ENCODE measurements at regions not wholly inside any gene's neighbourhood (a gene's known extent, or its start where the extent isn't known, plus 50 kb on each side); places are given as distances from the start of the nearest gene placed in this dataset.
"Not testable (repeated sequence)": the region's sequence is repeated elsewhere in the genome, so short reads cannot be mapped to it uniquely, and the experiment has no call there.

DNA sequence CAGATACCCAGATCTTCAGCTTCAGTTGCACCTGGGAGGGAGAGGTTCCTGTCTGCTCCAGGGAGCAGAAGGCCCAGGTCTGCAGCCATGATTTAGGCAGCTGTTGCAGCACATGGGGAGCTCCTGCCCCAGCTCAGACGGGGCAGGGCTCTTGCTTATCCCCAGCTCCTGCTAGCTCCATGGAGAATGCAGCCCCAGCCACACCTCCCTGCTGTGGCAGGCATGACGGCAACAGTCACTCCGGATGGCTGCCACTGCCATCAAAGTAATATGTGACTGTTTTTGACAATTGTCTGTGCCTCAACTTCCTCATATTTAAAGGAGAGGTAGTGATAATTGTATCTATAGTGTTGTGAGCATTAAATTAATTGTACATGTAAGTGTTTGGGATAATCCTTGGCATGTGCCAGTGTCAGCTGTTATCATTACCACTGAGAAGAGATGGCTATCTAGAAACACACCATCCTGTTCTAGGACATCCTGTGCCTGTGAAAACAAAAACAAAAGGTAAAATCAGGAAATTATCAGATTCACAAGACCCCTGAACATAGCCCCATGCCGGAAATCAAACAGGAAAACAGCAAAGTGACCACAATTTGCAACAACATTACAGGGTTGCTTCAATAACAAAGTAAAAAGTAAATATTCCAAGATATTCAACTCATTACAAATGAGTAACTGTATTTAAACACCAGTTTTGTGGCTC is 1048.8 kb upstream of the ACO1 start:
- no peak for DNase-seq

GRCh38 chr9:31336386-31336785 is 1048.1 kb upstream of the ACO1 start:
- no peak for DNase-seq

DNA sequence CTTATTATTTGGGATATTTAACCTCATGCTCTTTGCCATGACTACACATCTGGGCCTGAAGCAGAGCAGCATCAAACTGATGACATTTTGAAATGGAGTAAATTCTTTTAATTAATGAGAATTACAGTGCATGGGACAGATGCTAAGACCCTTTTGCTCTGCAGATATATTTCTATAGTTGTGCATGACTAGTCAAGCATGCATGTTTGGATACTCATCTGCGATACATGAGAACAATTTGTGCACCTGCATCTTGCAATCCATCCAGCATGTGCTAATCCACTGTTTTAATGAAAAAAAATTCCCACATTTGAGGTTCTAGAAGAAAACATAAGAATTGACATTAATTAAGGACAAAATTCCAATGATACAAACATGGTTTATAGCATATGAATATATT is 1047.6 kb upstream of the ACO1 start:
- no peak for DNase-seq

DNA sequence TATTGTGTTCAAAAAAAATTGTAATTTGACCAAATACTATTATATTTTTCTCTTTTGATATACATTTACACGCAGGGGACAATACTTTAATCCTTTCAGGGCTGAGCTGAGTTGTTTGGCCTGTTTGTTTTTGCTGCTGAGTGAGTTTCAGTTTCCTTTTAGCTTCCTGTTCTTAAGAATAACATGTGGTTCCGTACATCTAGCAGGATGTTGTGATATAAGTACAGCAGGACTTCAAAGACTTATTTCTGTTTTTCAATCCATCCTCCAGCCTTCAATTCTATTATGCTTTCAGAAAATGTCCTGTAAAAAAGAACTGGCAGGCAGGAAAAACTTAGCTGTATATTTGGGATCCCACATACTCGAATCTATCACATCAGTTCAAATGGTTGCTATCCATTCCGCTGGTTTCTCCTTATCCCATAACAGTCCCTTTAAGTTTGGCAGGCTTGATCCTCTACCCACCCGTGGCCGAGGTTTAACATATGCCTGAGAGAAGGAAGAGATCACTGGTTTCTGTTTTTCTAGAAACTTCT is 1037.3 kb upstream of the ACO1 start:
- no peak for DNase-seq

DNA sequence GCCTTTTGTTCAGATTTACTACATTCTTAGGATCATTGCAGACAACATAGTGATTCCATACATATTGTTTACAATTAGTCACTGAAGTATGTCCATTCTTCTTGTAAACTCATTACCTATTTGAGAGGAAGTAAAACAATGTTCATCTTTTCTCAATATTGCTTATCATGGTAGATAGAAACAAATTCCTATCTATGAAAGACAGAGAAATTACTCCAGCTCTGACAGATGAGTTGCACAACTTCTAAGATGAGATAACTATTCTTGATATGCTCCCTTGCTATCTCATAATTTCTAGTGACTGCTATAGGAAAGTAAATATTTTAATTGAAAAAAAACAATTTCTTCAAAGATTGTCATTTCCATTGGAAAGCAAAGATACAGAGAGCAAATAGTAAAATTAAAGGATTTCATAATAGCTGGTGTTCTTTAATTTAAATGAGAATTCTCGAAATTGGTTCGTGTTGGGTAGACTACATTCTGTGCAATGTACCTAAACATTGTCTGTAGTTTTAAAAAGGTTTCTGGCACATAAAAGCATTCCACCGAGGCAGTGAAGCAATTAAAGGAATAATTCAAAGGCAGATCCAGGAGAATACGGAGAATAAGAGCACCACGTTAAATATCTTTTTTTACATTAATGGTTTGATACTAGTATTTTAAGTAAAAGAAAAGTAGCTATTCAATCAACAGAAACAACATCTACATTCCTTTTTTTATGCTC is 1029.1 kb upstream of the ACO1 start:
- DNase-seq = no peak

DNA sequence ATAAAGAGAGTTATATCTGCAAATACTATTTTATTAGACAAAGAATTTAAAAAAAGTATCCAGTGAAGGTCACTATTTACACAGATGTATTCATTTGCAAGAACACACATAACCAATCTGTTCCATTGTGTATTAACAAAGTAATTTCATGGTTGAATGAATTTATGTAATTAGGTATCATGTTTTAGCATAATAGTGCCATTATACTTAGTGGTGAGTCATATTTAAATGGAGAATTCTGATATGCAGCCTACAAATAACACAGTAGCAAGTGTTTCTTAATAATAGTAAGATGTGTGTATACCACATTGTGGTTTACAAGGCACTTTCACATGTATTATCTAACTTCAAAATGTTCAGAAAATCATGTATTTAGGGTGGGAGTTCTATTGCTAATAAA is 1028.5 kb upstream of the ACO1 start:
- DNase-seq = no peak

- DNase-seq = no peak
Observed at GRCh38 chr9:31359071-31359470, 1025.4 kb upstream of the ACO1 start.

DNA sequence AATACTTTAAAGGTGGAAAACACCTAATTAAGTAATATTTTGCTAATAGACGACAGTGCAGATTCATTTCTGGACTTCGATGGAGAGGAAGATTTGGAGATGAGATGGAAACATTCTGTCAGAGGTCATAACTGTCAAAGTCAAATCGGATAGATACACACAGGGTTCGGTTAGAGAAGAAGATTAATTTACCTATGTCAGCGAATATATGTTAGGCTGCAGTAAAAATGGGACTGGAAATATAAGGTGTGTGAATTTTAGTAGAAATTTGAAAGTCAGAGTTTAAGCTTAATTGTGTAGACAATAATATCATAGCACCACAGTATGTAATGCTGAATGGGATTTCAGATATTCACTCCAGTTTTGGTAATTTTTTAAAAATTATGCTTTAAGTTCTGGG is 1020.3 kb upstream of the ACO1 start:
- no peak for DNase-seq

DNA sequence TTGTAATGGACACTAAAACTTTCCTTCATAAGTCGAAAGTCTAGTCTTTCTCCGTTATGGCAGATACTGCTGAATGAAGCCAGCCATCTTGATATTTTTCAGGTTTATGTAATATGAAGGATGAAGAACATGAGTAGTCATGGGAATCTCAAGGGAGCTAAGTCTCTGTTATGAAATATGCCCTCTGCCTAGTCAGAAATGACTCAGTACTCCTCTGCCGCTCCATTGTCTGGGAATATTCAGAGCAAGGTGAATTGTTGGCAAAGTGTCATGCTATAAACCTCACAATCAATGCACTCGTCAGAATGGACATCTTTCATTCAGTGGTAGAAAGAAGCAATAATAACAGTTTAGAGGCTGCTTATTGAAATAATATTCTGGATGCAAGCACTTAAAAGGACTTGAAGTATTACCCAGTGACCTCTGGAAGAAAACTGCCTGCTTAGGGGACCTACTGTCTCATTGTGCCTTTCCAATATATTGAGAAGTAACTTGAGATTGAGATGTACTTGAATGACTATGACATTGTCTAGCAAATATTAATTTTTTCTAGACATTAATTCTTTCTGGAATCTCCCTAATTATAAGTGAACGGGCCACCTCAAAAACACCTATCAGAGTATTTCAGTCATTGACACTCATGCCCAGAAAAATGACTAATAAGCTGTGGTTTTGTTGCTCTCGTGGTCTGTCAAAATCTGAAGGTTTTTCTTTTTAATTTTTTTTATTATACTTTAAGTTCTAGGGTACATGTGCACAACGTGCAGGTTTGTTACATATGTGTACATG is 1011.5 kb upstream of the ACO1 start:
- no peak for DNase-seq

- no peak for DNase-seq
Observed at GRCh38 chr9:31377358-31377757, 1007.1 kb upstream of the ACO1 start.

DNA sequence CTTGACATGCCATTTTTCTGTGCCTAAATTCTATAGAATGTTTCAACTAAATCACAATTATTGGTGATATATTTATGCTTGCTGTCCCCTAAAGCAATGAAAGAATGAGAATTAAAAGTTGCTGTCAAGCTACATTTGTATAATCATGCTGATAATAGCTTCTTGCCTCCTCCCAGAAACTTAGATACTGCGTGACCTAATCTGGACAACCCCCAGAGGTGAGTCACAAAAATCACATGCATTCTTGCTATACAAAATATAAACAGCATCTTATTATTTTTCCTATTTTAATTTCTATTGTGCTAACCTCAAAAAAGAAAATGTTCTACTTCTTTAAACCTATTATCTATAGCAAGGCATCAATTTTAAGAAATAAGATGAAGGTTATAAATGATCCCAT is 995.8 kb upstream of the ACO1 start:
- DNase-seq = no peak

DNA sequence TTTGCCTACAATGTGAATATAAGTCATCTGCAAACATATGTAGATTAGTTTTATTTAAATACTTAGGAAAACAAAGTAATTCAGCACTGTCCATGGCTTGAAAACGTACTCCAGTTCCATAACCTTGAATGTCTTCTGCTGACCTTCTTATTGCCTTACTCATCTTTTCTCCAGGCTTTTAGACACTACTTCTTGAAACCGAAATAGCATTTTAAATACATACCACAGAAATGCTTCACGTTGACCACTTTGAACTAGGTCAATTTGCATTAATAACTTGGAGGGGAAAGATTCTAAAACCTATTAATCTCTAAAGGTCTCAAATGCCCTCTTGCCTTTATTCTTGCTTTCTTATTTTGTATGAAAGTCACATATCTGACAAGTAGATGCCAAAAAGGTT is 995.4 kb upstream of the ACO1 start:
- no peak for DNase-seq

DNA sequence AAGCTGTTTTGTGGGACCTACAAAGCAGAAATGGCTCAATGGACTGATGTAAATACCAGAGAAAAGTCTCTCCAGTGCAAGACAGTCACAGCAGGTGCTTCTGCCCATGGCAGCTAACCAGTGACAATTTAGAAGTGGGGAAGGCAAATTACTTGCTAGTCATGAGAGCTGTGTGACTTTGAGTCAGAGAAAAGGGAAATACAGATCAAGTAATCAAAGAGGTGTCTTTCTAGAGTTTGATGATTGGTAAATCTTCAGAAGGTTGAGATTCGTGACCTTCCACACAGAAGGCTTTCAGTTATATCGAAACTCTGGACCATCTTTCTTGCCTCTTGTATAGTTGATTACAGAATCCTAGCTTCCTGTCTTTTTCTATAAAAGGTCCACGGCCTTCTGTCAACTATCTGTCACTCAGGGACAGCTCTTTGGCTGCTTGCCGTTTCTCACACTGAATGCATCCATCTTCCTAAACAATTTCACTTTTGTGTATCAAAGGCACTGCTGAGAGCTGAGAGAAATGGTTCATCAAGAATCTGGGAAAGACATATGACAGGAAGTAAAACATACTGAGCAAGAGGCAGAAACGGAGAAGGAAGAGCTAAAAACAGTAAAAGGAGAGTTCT is 993.9 kb upstream of the ACO1 start:
- no peak for DNase-seq

DNA sequence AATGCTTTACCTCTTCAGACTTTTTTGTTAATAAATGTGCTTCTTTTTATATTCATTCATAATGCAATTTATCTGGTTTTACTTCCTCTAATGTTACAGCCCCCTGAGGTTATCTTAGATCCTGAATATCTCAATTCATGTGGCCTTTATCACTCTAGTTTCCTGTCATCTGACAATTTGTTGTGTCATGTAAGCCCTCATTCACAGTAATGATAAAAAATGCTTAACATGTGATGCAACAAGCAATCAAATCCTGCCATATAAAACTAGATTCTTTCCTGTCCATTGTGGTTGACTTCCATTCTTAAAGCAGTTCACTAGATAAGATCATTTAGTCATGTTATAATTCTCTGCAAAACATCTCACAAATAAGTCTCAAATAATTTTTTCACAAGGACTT is 991.2 kb upstream of the ACO1 start:
- DNase-seq = no peak

DNA sequence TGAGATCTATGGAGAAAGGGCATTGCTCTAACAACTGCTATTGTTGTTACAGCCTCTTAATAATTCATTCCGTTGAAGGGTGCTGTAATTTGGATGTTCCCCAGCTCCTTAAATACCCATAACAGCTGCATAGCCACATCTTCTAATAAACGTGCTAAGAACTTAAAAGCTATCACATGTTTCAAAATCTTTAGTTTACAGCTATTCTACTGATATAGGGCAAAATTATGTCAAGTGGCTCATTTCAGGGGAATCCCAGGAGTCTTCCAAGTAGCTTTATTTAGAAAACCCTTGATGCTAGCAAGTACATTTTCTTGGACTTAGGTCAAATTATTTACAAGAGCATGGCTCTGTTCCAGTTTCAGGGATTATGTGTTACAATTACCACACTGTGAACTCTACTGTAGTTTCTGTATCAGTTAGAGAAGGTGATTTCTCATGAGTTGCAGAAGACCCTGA is 990.4 kb upstream of the ACO1 start:
- no peak for DNase-seq

DNA sequence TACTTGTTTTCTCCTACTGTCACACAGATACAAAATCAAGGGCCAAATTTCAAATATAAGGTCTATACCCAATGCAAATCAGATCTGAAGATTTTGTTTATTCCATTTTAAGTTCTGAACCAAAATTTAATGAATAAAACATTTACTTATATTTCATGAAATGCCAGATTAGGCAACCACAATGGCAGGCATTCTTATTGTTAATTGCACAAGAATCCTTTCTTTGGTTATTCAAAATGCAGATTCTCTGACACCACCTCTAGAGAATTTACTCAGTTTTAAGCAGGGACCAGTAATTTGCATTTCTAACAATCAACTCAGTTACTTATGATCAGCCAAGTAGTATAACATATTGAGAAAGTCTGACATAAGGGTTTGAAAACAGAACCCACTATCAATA is 972.4 kb upstream of the ACO1 start:
- no peak for DNase-seq

- no peak for DNase-seq
Observed at GRCh38 chr9:31415164-31415563, 969.3 kb upstream of the ACO1 start.

GRCh38 chr9:31418419-31418818 is 966.0 kb upstream of the ACO1 start:
- no peak for DNase-seq

GRCh38 chr9:31443630-31444457 is 940.6 kb upstream of the ACO1 start:
- not testable (repeated sequence) for DNase-seq

GRCh38 chr9:31445357-31445756 is 939.1 kb upstream of the ACO1 start:
- no peak for DNase-seq

GRCh38 chr9:31445960-31446359 is 938.5 kb upstream of the ACO1 start:
- DNase-seq = no peak

DNA sequence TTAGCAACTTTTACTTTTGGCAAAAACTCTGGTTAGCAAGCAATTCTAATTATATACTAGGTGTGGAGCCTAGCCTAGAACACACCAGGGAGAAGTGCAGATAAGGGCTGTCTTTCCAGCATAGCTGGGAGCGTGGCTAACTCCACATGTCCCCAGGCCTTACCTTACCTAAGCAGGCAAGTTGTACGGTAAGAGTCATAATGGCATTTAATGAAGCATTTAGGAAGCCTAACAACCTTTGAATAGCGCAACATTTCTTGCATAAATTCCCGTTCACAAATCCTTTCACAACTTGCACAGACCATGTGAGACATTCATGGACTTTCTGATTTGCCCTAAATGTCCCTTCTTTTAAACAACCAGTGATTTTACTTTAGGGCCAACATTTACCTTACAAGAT is 917.4 kb upstream of the ACO1 start:
- DNase-seq = no peak

All from DMS79 (cell line).